Mesothelial cell of epicardium (in vitro differentiated cells): ENCODE measurements at regions not wholly inside any gene's neighbourhood (a gene's known extent, or its start where the extent isn't known, plus 50 kb on each side); places are given as distances from the start of the nearest gene placed in this dataset.

Source experiments
- DNase-seq, 2 experiments: peaks; one replicate each; pipeline ENCODE4 v3.0.0; 2021; ENCODE audit warnings: low spot score in 2 of 2; ENCODE audit not compliant: unreplicated experiment in 2 of 2
- H3K27ac Mint-ChIP-seq: 2 replicates; pipeline ENCODE4 v1.8.0; 2021; ENCODE audit warnings: mixed read lengths
- H3K27me3 Mint-ChIP-seq: 2 replicates; pipeline ENCODE4 v1.8.0; 2021; ENCODE audit warnings: low read depth, mixed read lengths
- H3K36me3 Mint-ChIP-seq: 2 replicates; pipeline ENCODE4 v1.8.0; 2021; ENCODE audit warnings: mixed read lengths
- H3K4me1 Mint-ChIP-seq: 2 replicates; pipeline ENCODE4 v1.8.0; 2021; ENCODE audit warnings: mixed read lengths
- H3K4me3 Mint-ChIP-seq: 2 replicates; pipeline ENCODE4 v1.8.0; 2021; ENCODE audit warnings: mild to moderate bottlenecking, moderate library complexity, mixed read lengths
- H3K9me3 Mint-ChIP-seq: 2 replicates; pipeline ENCODE4 v1.8.0; 2021; ENCODE audit warnings: mixed read lengths
- TF ChIP-seq, protein P1 (sequence below): fragments of 200-600 bp; sonication (generic); IDR thresholded peaks from one replicate; pipeline ENCODE4 v1.5.0; 2021; ENCODE audit warnings: antibody characterized with exemption; ENCODE audit not compliant: unreplicated experiment

DNA sequence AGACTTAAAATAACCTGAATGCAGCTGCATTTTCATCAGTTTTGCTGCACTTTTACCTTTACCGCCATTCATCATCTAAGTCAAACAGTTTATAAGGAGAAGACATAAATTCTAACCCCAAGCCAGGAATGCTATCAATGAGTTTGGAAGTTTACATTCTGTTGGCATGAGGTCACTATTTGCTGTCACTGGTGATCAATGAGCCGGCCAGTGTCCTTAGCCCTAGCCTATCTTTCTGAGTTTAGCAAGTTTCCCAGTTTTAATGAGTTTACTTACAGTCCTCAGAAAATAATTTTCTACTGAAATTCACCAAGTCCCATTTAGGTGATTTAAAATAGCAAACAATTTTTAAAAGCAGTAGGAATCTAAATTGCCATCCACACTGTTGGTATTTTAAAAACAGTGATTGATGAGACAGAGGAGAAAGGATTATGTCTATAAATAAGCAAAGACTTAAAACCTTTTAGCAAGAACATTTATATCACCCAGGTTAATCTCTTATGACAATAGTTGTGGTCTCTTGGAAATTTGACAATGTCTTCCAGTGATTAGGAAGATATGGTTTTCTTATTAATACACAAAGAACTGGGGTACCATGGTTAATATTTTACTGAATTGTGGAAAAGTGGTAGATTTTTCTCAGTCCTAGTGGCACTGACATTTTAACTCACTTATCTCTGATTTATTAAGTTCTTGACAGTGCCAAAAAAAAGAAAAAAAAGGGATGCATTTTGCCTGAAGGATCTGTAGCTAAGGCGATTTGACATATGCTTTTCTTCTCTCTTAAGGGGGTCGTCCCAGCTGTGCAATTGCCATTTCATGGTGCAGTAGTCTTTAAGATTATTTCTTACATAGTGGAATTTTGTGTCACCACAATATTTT, 443.4 kb upstream of the ANKRD30A start:
- Mint-ChIP-seq H3K4me3 (no peak overlapping the region), H3K27ac (peak overlapping the region; percentile 64), H3K4me1 (peaks cover 21% of the 10 kb centered on the region), H3K36me3 (no peaks in the 10 kb centered on the region), H3K27me3 (no peaks in the 10 kb centered on the region), H3K9me3 (peaks cover 2% of the 10 kb centered on the region)
- TF ChIP-seq, protein P1, sequence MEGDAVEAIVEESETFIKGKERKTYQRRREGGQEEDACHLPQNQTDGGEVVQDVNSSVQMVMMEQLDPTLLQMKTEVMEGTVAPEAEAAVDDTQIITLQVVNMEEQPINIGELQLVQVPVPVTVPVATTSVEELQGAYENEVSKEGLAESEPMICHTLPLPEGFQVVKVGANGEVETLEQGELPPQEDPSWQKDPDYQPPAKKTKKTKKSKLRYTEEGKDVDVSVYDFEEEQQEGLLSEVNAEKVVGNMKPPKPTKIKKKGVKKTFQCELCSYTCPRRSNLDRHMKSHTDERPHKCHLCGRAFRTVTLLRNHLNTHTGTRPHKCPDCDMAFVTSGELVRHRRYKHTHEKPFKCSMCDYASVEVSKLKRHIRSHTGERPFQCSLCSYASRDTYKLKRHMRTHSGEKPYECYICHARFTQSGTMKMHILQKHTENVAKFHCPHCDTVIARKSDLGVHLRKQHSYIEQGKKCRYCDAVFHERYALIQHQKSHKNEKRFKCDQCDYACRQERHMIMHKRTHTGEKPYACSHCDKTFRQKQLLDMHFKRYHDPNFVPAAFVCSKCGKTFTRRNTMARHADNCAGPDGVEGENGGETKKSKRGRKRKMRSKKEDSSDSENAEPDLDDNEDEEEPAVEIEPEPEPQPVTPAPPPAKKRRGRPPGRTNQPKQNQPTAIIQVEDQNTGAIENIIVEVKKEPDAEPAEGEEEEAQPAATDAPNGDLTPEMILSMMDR = no peak
- no peak for DNase-seq

DNA sequence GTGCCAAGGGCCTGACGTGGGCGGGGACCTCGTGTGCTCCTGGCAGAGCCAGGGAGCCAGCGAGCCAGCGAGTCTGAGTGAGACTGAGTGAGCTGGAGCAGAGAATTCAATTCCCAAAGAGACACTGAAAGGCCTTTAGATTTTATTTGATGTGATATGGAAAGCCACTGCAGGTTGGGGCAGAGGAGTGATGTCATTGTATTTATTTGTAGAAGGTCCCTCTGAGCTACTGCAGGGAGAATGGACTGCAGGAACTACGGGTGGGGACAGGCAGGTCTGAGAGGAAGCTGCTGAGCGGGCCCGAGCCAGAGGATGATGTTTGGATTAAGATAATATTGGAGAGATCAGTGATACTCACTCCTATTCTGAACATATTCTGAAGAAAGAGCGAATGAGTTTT, 445.8 kb upstream of the ANKRD30A start:
- DNase-seq = no peak
- TF ChIP-seq, protein P1 = no peak
- Mint-ChIP-seq H3K27ac (no peak overlapping the region), H3K4me1 (peaks cover 24% of the 10 kb centered on the region), H3K27me3 (no peaks in the 10 kb centered on the region), H3K4me3 (no peak overlapping the region), H3K36me3 (no peaks in the 10 kb centered on the region), H3K9me3 (no peaks in the 10 kb centered on the region)

DNA sequence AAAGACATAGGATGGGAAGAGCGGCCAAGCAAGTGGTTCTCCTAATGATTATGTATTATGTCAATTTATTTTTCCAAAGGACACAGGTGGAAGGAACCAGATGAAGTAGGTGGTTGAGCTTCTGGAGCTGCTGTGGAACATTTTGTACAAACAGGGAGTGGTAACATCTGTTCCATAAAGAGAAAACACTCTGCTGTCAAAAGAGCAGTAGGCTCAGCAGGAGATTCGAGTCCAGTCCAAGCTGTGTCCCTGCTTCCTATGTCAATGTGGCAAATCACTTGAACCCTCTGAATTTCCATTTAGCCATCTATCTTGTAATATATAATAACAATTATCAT, 448.0 kb upstream of the ANKRD30A start:
- Mint-ChIP-seq H3K4me3 (no peak overlapping the region), H3K27ac (no peak overlapping the region)

DNA sequence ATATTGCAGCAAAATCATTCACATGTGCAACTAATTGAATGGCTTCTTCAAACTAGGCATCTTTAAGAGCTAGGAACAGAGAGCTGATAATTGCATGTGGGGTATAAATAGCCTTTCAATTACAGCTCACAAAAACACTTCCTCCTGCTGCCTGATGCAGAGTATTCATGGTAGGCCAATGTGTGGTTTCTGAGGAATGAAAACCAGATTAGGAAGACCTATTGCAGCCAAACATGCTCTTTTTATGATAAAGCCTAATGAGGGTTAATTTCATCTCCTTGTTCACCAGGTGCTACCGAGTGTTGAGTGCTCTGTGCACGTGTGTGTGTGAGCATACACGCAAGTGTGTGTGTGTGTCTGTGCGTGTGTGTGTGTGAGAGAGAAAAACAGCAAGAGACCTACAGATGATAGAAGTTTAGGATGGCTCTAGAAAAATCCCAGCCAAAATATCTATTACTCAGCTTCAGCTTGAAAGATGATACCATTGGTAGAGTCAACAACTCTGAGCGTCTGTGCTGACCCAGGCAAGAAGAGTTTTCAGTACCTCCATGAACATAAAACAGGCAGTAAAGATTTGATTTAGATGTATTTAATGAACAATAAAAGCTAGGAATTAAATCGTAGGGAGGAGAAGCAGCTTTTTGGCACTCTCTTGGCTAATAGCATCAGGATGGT, 448.5 kb upstream of the ANKRD30A start:
- H3K27me3 Mint-ChIP-seq = no peaks in the 10 kb centered on the region
- no peak for DNase-seq
- no peaks in the 10 kb centered on the region for H3K36me3 Mint-ChIP-seq
- TF ChIP-seq, protein P1 = no peak
- H3K9me3 Mint-ChIP-seq = no peaks in the 10 kb centered on the region
- peaks cover 17% of the 10 kb centered on the region for H3K4me1 Mint-ChIP-seq
- no peak overlapping the region for H3K4me3 Mint-ChIP-seq
- no peak overlapping the region for H3K27ac Mint-ChIP-seq

More for the DNA sequence above, 448.0 kb upstream of the ANKRD30A start:
- Mint-ChIP-seq H3K27me3 (no peaks in the 10 kb centered on the region), H3K4me1 (peaks cover 20% of the 10 kb centered on the region), H3K36me3 (no peaks in the 10 kb centered on the region), H3K9me3 (no peaks in the 10 kb centered on the region)
- TF ChIP-seq, protein P1 = no peak
- no peak for DNase-seq

DNA sequence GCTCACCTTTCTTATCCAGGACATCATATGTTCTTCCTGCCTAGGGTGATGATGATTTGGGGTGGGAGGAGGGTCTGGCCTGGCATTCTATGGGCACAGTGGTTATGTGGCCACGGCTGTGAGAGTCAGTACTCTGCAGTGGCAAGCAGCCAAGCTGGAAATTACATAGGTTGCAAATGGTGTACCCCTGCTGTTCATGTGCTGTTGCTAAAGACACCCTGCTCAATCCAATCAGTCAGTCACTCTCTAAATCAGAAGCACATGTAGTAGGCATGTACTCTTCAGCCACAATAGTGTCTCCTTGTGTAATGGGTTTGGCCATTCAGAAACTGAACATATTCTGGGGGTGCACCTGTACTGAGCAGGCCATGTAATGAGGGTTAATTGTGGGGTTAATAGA, 449.1 kb upstream of the ANKRD30A start:
- no peak for DNase-seq
- Mint-ChIP-seq H3K9me3 (no peaks in the 10 kb centered on the region), H3K27me3 (no peaks in the 10 kb centered on the region), H3K4me3 (no peak overlapping the region), H3K27ac (no peak overlapping the region), H3K36me3 (no peaks in the 10 kb centered on the region), H3K4me1 (peaks cover 16% of the 10 kb centered on the region)
- TF ChIP-seq, protein P1 = no peak
